ENCODE measurements at regions not wholly inside any gene's neighbourhood (a gene's known extent, or its start where the extent isn't known, plus 50 kb on each side); places are given as distances from the start of the nearest gene placed in this dataset.
A peak's percentile ranks its signal among the peaks of the same experiment; 100 is the strongest.

DNA sequence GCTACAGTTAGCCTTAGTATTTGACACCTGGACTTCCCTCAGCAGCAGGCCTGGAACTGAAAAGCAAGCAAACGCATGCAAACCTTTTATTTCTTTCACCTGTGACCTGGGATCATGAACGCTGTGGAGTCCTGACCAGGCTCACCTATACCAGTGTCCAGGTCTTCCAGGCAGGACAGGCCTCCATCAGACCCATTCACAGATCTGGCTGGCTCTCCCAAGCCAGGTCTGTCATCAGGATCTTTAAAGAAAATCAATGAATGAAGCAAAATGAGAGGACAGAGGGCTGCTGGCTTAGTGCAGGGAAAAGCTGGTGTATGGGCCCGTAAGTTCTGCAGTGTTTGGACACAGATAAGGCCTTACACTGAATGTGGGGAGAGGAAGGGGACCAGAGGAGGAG is 96.3 kb upstream of the CPEB4 start:
- Histone ChIP-seq H3K27ac (no peak overlapping the region), H3K9me3 (no peaks in the 10 kb centered on the region), H3K36me3 (no peaks in the 10 kb centered on the region), H3K27me3 (no peaks in the 10 kb centered on the region), H3K4me1 (no peaks in the 10 kb centered on the region), H3K4me3 (no peak overlapping the region)
- TF ChIP-seq, protein P1, sequence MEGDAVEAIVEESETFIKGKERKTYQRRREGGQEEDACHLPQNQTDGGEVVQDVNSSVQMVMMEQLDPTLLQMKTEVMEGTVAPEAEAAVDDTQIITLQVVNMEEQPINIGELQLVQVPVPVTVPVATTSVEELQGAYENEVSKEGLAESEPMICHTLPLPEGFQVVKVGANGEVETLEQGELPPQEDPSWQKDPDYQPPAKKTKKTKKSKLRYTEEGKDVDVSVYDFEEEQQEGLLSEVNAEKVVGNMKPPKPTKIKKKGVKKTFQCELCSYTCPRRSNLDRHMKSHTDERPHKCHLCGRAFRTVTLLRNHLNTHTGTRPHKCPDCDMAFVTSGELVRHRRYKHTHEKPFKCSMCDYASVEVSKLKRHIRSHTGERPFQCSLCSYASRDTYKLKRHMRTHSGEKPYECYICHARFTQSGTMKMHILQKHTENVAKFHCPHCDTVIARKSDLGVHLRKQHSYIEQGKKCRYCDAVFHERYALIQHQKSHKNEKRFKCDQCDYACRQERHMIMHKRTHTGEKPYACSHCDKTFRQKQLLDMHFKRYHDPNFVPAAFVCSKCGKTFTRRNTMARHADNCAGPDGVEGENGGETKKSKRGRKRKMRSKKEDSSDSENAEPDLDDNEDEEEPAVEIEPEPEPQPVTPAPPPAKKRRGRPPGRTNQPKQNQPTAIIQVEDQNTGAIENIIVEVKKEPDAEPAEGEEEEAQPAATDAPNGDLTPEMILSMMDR (IDR thresholded peaks at IDR 0.05), result no peak
- WGBS, 2 donors, result 72 to 92% methylated on average over 3 of the region's 3 CpGs
- ATAC-seq (no peak), FAIRE-seq (no peak), DNase-seq (no peak)
- intact Hi-C loops (cut with DNase I), result no loop called here

DNA sequence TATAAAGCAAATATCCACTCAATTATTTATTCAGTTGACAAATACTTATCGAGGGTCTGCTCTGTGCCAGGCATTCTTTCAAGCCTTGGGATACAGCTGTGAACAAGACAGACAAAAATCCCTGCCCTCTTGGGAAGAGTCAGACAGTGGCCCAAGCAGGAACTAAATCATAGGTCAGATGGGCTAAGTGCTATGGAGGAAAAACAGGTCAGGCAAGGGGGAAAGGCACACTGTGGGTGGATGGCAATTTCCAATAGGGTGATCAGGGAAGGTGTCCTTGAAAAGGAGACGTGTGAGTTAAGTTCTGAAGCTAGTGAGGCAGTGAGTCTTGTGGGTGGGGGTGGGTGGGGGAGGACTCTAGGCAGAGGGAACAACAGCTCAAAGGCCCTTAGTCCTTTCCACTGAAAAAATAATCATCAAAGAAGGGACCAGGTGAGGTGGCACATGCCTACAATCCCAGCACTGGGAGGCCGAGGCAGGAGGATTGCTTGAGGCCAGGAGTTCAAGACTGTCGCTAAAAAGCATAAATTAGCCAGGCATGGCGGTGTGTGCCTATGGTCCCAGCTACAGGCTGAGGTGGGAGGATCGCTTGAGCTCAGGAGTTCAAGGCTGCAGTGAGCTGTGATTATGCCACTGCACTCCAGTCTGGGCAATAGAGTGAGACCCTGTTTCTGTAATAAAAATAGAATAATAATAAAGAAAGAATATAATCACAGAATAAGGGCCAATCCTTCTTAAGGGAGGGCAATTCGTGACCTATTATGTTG is 95.2 kb upstream of the CPEB4 start:
- ATAC-seq (peak in 2 of 4 donors; percentile 22 to 33), DNase-seq (no peak), FAIRE-seq (no peak)
- no peaks in the 10 kb centered on the region for H3K27me3 ChIP-seq
- 76 to 83% methylated on average over 7 of the region's 7 CpGs for WGBS, 2 donors
- H3K27ac ChIP-seq, result no peak overlapping the region
- no peaks in the 10 kb centered on the region for H3K36me3 ChIP-seq
- no peaks in the 10 kb centered on the region for H3K9me3 ChIP-seq
- H3K4me3 ChIP-seq, result no peak overlapping the region
- TF ChIP-seq, protein P1 (IDR thresholded peaks at IDR 0.05), result no peak
- H3K4me1 ChIP-seq, result no peaks in the 10 kb centered on the region
- intact Hi-C loops (cut with DNase I), result no loop called here

DNA sequence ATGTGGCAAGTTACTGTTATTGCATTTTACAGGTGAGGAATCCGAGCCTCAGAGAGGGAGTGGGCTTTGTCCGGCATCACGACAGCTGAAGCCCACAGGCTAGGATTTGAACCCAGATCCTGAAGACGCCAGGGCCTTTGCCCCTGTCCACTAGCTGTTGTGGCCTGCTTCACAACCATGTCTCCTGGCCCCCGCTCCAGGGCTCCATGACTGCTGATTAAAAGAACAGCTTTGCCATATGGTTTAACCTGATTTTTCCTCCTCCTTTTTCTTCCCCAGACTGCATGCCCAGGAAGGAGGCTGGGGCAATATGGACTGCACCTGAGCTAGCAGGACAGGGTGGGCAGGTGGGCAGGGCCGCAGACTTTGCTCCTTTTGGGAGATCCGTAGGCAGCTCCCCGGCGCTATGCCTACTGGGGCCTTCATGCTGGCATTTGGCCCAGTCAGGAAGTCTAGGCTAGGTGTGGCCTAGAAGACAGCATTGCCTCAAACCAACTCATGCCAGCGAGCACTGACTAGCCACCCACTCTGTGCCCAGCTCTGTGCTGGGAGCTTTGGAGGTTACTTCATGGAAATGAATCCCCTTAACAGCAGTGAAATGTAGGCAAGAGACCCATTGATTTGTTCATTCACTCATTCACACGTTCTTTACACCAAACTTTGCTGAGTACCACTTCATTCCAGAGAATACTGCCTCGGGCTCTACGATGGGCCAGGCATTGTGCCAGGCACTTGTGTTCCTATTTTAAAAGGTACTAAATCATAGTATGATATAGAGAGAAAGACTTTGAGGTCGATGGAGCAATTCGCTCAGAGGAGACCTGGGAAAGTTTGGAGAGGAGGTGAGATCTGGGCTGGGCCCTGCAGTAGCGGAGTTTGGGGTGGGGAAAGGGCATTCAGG is 94.3 kb upstream of the CPEB4 start:
- no peak overlapping the region for H3K4me3 ChIP-seq
- ATAC-seq (peak in 1 of 4 donors; percentile 14), FAIRE-seq (no peak), DNase-seq (no peak)
- intact Hi-C loops (cut with DNase I), result no loop called here
- no peaks in the 10 kb centered on the region for H3K4me1 ChIP-seq
- H3K27me3 ChIP-seq, result no peaks in the 10 kb centered on the region
- 90 to 93% methylated on average over 16 of the region's 16 CpGs for WGBS, 2 donors
- TF ChIP-seq, protein P1 (IDR thresholded peaks at IDR 0.05), result no peak
- no peak overlapping the region for H3K27ac ChIP-seq
- H3K9me3 ChIP-seq, result no peaks in the 10 kb centered on the region
- no peaks in the 10 kb centered on the region for H3K36me3 ChIP-seq

DNA sequence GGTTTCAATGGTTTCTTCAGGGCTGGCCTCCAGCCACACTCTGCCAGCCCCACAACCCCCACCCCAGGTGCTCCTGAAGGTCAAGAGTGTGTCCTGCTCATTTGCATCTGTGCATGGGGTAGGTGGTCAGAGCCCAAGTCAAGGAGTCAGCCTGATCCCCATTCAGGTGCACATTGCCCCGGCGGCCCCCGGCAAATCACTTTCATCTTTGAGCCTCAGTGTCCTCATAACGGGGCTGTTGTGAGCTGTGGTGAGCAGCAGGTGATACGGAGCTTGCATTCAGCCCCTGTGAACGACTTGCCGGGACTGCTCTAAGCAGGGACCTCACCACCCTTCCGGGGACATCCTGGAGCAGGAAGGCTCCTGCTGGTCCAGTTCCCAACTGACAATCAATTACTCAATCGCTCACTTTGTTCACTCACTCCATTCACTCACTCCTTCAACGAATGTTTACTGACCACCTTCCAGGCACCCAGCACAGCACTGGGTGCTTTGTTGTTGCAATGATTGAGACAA is 93.2 kb upstream of the CPEB4 start:
- H3K4me1 ChIP-seq, result no peaks in the 10 kb centered on the region
- H3K4me3 ChIP-seq, result no peak overlapping the region
- H3K27ac ChIP-seq, result no peak overlapping the region
- no peaks in the 10 kb centered on the region for H3K9me3 ChIP-seq
- ATAC-seq, result no peak
- WGBS, 2 donors, result 79 to 83% methylated on average over 10 of the region's 10 CpGs
- no peak for FAIRE-seq
- no peaks in the 10 kb centered on the region for H3K27me3 ChIP-seq
- intact Hi-C loops (cut with DNase I), result no loop called here
- TF ChIP-seq, protein P1 (IDR thresholded peaks at IDR 0.05), result no peak
- no peak for DNase-seq
- no peaks in the 10 kb centered on the region for H3K36me3 ChIP-seq
